ENCODE measurements at regions not wholly inside any gene's neighbourhood (a gene's known extent, or its start where the extent isn't known, plus 50 kb on each side); places are given as distances from the start of the nearest gene placed in this dataset.

DNA sequence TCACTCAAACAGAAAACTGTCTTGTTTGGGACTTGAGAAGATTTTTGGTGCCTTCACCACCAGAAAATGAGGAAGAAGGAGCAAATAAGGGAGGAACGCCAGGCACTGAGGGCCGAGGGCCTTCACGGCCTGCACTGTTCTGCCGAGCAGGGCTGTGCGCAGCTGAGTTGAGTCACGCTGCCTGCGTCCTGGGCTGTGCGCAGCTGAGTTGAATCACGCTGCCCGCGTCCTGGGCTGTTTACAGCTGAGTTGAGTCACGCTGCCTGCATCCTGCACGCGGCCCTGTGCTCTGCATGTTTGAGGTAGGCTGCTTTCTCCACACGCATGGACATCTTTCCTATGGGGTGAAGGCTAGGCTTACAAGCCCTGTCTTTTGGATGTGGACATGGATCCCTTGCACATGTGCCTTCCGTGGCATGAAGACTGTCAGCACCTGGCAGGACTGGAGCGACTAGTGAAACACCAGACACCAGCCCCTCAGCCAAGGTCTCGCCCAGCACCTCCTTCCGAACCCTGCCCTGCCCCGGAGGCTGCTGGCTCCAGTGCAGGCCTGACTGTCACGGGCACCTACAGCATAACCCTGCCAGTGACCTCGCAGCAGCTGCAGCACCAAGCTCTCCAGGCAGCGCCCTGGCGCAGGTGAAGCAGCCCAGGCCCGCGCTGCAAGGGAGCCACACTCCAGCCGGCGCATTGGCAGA is 96.7 kb downstream of the HTR5A start:
- Histone ChIP-seq H3K27ac (peak overlapping the region in 2 of 4 donors; percentile 73 to 74), H3K4me1 (peaks cover 0 to 14% (median 3%) of the 10 kb centered on the region in 4 donors), H3K9me3 (no peaks in the 10 kb centered on the region), H3K27me3 (peaks cover 0 to 17% (median 0%) of the 10 kb centered on the region in 3 donors), H3K4me3 (no peak overlapping the region), H3K36me3 (no peaks in the 10 kb centered on the region)
- DNase-seq: peak; percentile 86
- WGBS, 2 donors: 76 to 88% methylated on average over 28 of the region's 28 CpGs
- intact Hi-C loops (cut with DNase I): no loop called here
- TF ChIP-seq POLR2A (IDR thresholded peaks at IDR 0.05) (no peak), POLR2AphosphoS5 (IDR thresholded peaks at IDR 0.05) (peak in 2 of 4 donors; percentile 41 to 79)

DNA sequence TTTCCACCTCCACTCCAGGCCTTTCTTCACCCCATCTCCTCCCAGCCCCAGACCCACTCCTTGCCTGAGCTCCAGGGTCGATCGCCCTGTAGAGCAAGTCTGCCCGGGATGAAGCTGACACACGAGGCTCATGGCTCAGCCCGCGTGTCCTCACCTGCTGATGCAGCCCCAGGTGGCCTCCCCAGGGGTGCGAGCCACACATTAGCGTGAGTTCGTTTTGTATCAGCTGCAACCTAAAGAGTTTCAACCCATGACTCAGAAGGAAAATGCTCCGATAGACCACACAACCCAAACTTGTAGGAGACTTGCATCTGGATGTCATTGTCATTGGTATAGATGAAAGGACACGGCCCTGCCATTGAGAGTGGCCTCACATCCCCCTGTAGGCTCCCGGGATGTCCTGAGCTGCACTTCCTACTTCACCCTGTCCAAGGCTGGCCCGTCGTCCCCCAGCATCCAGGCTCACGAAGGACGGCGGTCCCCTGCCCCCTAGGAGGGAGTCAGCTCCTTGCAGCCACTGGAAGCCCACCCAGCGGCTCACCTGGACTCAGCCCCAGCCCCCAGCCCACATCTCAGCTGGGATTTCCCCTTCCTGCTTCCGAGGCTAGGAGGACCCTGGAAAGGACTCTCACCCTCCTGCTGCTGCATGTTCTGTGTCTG is 97.7 kb downstream of the HTR5A start:
- TF ChIP-seq POLR2AphosphoS5 (IDR thresholded peaks at IDR 0.05): no peak
- TF ChIP-seq, protein P1, sequence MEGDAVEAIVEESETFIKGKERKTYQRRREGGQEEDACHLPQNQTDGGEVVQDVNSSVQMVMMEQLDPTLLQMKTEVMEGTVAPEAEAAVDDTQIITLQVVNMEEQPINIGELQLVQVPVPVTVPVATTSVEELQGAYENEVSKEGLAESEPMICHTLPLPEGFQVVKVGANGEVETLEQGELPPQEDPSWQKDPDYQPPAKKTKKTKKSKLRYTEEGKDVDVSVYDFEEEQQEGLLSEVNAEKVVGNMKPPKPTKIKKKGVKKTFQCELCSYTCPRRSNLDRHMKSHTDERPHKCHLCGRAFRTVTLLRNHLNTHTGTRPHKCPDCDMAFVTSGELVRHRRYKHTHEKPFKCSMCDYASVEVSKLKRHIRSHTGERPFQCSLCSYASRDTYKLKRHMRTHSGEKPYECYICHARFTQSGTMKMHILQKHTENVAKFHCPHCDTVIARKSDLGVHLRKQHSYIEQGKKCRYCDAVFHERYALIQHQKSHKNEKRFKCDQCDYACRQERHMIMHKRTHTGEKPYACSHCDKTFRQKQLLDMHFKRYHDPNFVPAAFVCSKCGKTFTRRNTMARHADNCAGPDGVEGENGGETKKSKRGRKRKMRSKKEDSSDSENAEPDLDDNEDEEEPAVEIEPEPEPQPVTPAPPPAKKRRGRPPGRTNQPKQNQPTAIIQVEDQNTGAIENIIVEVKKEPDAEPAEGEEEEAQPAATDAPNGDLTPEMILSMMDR (IDR thresholded peaks at IDR 0.05): no peak
- no peak for TF ChIP-seq POLR2A (IDR thresholded peaks at IDR 0.05)
- no peak for TF ChIP-seq EP300 (IDR thresholded peaks at IDR 0.05)
- Histone ChIP-seq H3K36me3 (no peaks in the 10 kb centered on the region), H3K4me3 (no peak overlapping the region), H3K4me1 (peaks cover 0 to 14% (median 3%) of the 10 kb centered on the region in 4 donors), H3K27me3 (peaks cover 0 to 17% (median 0%) of the 10 kb centered on the region in 3 donors), H3K27ac (no peak overlapping the region), H3K9me3 (no peaks in the 10 kb centered on the region)
- WGBS, 2 donors: 80 to 85% methylated on average over 19 of the region's 19 CpGs
- intact Hi-C loops (cut with DNase I): no loop called here
- no peak for DNase-seq

DNA sequence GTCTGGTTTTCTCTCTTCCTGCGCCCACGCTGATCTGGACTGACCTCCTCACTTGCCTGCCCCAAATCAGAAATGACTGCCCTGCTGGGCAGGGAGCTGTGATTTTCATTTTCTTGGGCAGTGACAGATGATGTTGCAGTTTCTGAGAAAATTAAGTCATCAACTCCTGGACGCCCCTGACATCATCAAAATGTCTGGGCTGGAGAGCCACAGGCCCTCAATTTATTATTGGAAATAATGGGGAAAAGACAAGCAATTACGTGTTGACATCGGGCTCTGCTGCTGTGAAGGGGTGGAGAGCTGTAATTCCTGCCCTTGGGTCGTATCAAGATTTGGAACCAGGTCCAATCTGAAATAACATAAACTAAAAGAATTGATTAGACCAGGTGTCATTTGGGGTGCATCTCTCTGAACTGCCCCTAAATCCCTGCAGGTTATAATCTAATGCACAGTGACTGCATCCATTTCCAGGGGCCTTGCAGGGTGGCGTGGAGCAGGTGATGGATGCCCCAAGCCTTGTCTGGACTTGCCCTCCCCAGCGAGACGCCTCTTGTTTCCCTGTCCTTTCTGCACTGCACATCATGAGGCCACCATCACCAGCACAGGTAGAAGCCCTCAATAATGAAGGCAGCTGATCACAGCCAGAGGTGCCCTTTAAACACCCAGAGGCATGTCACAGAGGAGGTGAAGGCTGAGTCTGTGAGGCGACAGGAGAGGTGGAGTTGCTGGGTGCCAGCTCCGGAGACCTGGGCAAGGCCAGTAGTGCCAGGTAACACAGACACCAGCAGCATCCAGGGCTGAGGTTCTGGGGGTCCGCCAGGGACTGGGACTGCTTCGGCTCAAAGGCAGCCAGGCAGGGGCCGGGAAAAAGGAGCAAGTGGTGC is 98.7 kb downstream of the HTR5A start:
- Histone ChIP-seq H3K27ac (no peak overlapping the region), H3K4me3 (no peak overlapping the region), H3K36me3 (no peaks in the 10 kb centered on the region), H3K9me3 (no peaks in the 10 kb centered on the region), H3K27me3 (peaks cover 0 to 17% (median 0%) of the 10 kb centered on the region in 3 donors), H3K4me1 (peaks cover 0 to 14% (median 3%) of the 10 kb centered on the region in 4 donors)
- DNase-seq: no peak
- 83 to 90% methylated on average over 14 of the region's 14 CpGs for WGBS, 2 donors
- intact Hi-C loops (cut with DNase I): no loop called here
- TF ChIP-seq, protein P1 (IDR thresholded peaks at IDR 0.05): no peak
- no peak for TF ChIP-seq POLR2AphosphoS5 (IDR thresholded peaks at IDR 0.05)
- no peak for TF ChIP-seq EP300 (IDR thresholded peaks at IDR 0.05)
- no peak for TF ChIP-seq POLR2A (IDR thresholded peaks at IDR 0.05)

DNA sequence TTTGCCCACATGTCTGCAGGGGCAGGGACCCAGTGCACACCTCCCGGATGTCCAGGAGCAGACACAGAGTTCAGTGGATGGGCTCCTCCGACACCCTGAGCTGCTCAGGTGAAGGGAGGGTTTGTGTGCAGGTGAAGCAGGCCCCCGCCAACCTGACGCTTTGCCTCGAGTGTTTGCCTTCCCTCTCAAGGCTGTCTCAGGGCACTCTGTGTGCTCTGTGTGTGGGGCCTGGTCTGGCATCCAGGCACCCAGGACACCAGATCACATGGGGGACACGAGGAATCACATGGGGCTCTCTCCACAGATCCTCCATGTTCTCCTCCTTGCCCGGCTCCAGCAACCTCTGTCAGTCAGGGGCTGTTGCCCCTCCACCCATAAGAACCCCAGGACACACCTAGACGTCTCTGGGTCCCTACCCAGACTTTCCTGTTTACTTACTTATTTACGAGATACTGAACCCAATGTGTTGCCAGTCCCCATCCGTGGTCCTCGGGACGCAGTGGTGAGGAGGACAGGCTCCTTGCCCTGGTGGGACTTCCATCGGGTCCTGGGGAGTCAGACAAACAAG is 99.5 kb downstream of the HTR5A start:
- Histone ChIP-seq H3K4me1 (peaks cover 0 to 14% (median 3%) of the 10 kb centered on the region in 4 donors), H3K27me3 (peaks cover 0 to 17% (median 0%) of the 10 kb centered on the region in 3 donors), H3K27ac (no peak overlapping the region), H3K36me3 (no peaks in the 10 kb centered on the region), H3K9me3 (no peaks in the 10 kb centered on the region), H3K4me3 (no peak overlapping the region)
- 39 to 71% methylated on average over 13 of the region's 13 CpGs for WGBS, 2 donors
- DNase-seq: no peak
- TF ChIP-seq POLR2AphosphoS5 (IDR thresholded peaks at IDR 0.05) (no peak), POLR2A (IDR thresholded peaks at IDR 0.05) (no peak), EP300 (IDR thresholded peaks at IDR 0.05) (no peak)
- TF ChIP-seq, protein P1 (IDR thresholded peaks at IDR 0.05): no peak
- intact Hi-C loops (cut with DNase I): no loop called here

All from sigmoid colon (tissue), 6 donors.